ENCODE measurements at regions not wholly inside any gene's neighbourhood (a gene's known extent, or its start where the extent isn't known, plus 50 kb on each side); places are given as distances from the start of the nearest gene placed in this dataset.

DNA sequence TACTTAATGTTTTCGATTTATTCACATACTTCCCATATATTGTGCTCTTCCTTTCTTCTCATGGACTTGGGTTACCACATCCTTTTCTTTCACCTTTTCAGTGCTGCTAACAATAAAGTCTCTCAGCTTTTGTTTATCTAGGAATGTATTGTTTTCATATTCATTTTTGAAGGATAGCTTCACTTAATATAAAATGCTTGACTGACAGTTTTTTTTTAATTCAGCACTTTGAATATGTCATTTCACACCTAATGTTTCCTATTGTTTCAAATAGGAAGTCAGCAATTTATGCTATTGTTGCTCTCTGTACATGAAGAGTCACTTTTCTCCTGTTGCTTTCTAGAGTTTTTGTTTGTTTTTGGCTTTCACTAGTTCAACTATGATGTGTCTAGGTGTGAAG lies 738.3 kb upstream of the STXBP6 start:
- ChIA-PET POLR2A (no interaction called here), CTCF (no interaction called here)
- no peak for TF ChIP-seq CTCF (IDR thresholded peaks at IDR 0.05; ENCODE audit: extremely low read depth in 1 of 2, insufficient read depth in 1 of 2, low read depth in 1 of 2, low read length in 2 of 2)
- no peak for TF ChIP-seq MYC (IDR thresholded peaks at IDR 0.05; ENCODE audit: low read depth, low read length)
- TF ChIP-seq MAX (IDR thresholded peaks at IDR 0.05; ENCODE audit: insufficient read depth, insufficient read length) = no peak
- TF ChIP-seq JUN (IDR thresholded peaks at IDR 0.05; ENCODE audit: borderline replicate concordance, insufficient read depth, insufficient read length, low read depth) = no peak
- no peak for TF ChIP-seq FOS (IDR thresholded peaks at IDR 0.05; ENCODE audit: borderline replicate concordance, insufficient read depth, low read length)
- TF ChIP-seq GATA2 (IDR thresholded peaks at IDR 0.05; ENCODE audit: insufficient read depth, insufficient read length, low read depth, low read length) = no peak
- no peak for TF ChIP-seq EZH2 (IDR thresholded peaks at IDR 0.05; ENCODE audit: borderline replicate concordance, low read depth, low read length, severe bottlenecking)
- TF ChIP-seq POLR2A (IDR thresholded peaks at IDR 0.05; ENCODE audit: low read depth, low read length) = no peak
- no peak for TF ChIP-seq POLR2AphosphoS5 (IDR thresholded peaks at IDR 0.05; ENCODE audit: insufficient read depth, low read depth, low read length)
- no peaks in the 10 kb centered on the region for H3K79me2 ChIP-seq (ENCODE audit: control insufficient read depth, insufficient read depth, low read length)
- no peaks in the 10 kb centered on the region for H3K27me3 ChIP-seq (ENCODE audit: control insufficient read depth in 2 of 2, insufficient read depth in 2 of 2, low read length in 2 of 2)
- no peak overlapping the region for H2AFZ ChIP-seq (ENCODE audit: low read depth, low read length)
- H4K20me1 ChIP-seq (replicated peaks; ENCODE audit: control insufficient read depth, extremely low read depth, insufficient read depth, low read length) = no peaks in the 10 kb centered on the region
- intact Hi-C loops (cut with micrococcal nuclease) = no loop called here
- H3K27ac ChIP-seq (ENCODE audit: insufficient read depth, low read depth, low read length) = no peak overlapping the region
- no peaks in the 10 kb centered on the region for H3K9me1 ChIP-seq (replicated peaks; ENCODE audit: control insufficient read depth, extremely low read depth, insufficient read depth, low read length)
- no peak overlapping the region for H3K9ac ChIP-seq (replicated peaks; ENCODE audit: extremely low read depth, insufficient read depth, low read length)
- dilution Hi-C loops (cut with MboI; ENCODE audit: extremely low pct_ligation_motif_present, low sequenced_read_pairs) = no loop called here
- no peaks in the 10 kb centered on the region for H3K36me3 ChIP-seq (ENCODE audit: control insufficient read depth in 2 of 2, extremely low read depth in 1 of 2, insufficient read depth in 2 of 2, low read length in 2 of 2)
- no peak overlapping the region for H3K4me3 ChIP-seq (replicated peaks in 1 of 3; ENCODE audit: insufficient read depth in 1 of 3, low read depth in 1 of 3, low read length in 3 of 3)
- BruUV-seq (replicated peaks) = no TSS peak
- H3K4me1 ChIP-seq (ENCODE audit: control insufficient read depth, extremely low read depth, insufficient read depth, low read length) = no peaks in the 10 kb centered on the region
- peaks cover 4% of the 10 kb centered on the region for H3K9me3 ChIP-seq (replicated peaks; ENCODE audit: control insufficient read depth, insufficient read depth, low read length)
- FAIRE-seq (no peak), DNase-seq (ENCODE audit: low read depth, low spot score) (no peak)
- H3K4me2 ChIP-seq (ENCODE audit: insufficient read depth, low read length) = no peak overlapping the region
